ENCODE measurements at regions not wholly inside any gene's neighbourhood (a gene's known extent, or its start where the extent isn't known, plus 50 kb on each side); places are given as distances from the start of the nearest gene placed in this dataset.

GRCh38 chr9:105858006-105858690 lies 163.8 kb downstream of the TMEM38B start:
- Mint-ChIP-seq H3K27me3 (ENCODE audit: unreplicated experiment) (no peaks in the 10 kb centered on the region), H3K27ac (ENCODE audit: unreplicated experiment) (no peak overlapping the region), H3K9me3 (ENCODE audit: low read depth, unreplicated experiment) (peaks cover 2% of the 10 kb centered on the region), H3K36me3 (ENCODE audit: insufficient read depth, unreplicated experiment) (no peaks in the 10 kb centered on the region), H3K4me1 (ENCODE audit: low read depth, unreplicated experiment) (peaks cover 15% of the 10 kb centered on the region), H3K4me3 (ENCODE audit: low read depth, unreplicated experiment) (no peak overlapping the region)
- CTCF ChIA-PET: interaction anchor here (1.1 kb wide), 1 partner anchor 24 kb away, joined by 3 read pairs; no protein-coding TSS in a partner anchor
- no TSS peak for BruUV-seq (replicated peaks)
- TF ChIP-seq CTCF (IDR thresholded peaks at IDR 0.05; ENCODE audit: unreplicated experiment): no peak
- intact Hi-C loops (cut with micrococcal nuclease; ENCODE audit: unreplicated experiment): no loop called here
- no peak for DNase-seq

- intact Hi-C loops (cut with micrococcal nuclease; ENCODE audit: unreplicated experiment): no loop called here
- TF ChIP-seq CTCF (IDR thresholded peaks at IDR 0.05; ENCODE audit: unreplicated experiment): no peak
- H3K36me3 Mint-ChIP-seq (ENCODE audit: insufficient read depth, unreplicated experiment): no peaks in the 10 kb centered on the region
- no peaks in the 10 kb centered on the region for H3K27me3 Mint-ChIP-seq (ENCODE audit: unreplicated experiment)
- DNase-seq: no peak
- peak overlapping the region; percentile 12 for H3K4me3 Mint-ChIP-seq (ENCODE audit: low read depth, unreplicated experiment)
- H3K9me3 Mint-ChIP-seq (ENCODE audit: low read depth, unreplicated experiment): peaks cover 2% of the 10 kb centered on the region
- CTCF ChIA-PET: interaction anchor here (1.1 kb wide), 1 partner anchor 23 kb away, joined by 3 read pairs; no protein-coding TSS in a partner anchor
- peak overlapping the region; percentile 11 for H3K27ac Mint-ChIP-seq (ENCODE audit: unreplicated experiment)
- no TSS peak for BruUV-seq (replicated peaks)
- peaks cover 15% of the 10 kb centered on the region for H3K4me1 Mint-ChIP-seq (ENCODE audit: low read depth, unreplicated experiment)
Observed at GRCh38 chr9:105858877-105859276, 164.5 kb downstream of the TMEM38B start.

GRCh38 chr9:105859428-105860091 lies 165.2 kb downstream of the TMEM38B start:
- intact Hi-C loops (cut with micrococcal nuclease; ENCODE audit: unreplicated experiment): no loop called here
- Mint-ChIP-seq H3K9me3 (ENCODE audit: low read depth, unreplicated experiment) (peaks cover 2% of the 10 kb centered on the region), H3K36me3 (ENCODE audit: insufficient read depth, unreplicated experiment) (no peaks in the 10 kb centered on the region), H3K27me3 (ENCODE audit: unreplicated experiment) (no peaks in the 10 kb centered on the region), H3K27ac (ENCODE audit: unreplicated experiment) (peak overlapping the region; percentile 11), H3K4me1 (ENCODE audit: low read depth, unreplicated experiment) (peaks cover 15% of the 10 kb centered on the region), H3K4me3 (ENCODE audit: low read depth, unreplicated experiment) (peak overlapping the region; percentile 12)
- DNase-seq: no peak
- TF ChIP-seq CTCF (IDR thresholded peaks at IDR 0.05; ENCODE audit: unreplicated experiment): no peak
- no TSS peak for BruUV-seq (replicated peaks)
- CTCF ChIA-PET: interaction anchor here (1.0 kb wide), 1 partner anchor 22 kb away, joined by 3 read pairs; no protein-coding TSS in a partner anchor

GRCh38 chr9:105860516-105860915 lies 166.2 kb downstream of the TMEM38B start:
- H3K4me3 Mint-ChIP-seq (ENCODE audit: low read depth, unreplicated experiment): no peak overlapping the region
- peaks cover 15% of the 10 kb centered on the region for H3K4me1 Mint-ChIP-seq (ENCODE audit: low read depth, unreplicated experiment)
- intact Hi-C loops (cut with micrococcal nuclease; ENCODE audit: unreplicated experiment): no loop called here
- H3K9me3 Mint-ChIP-seq (ENCODE audit: low read depth, unreplicated experiment): peaks cover 2% of the 10 kb centered on the region
- no peak overlapping the region for H3K27ac Mint-ChIP-seq (ENCODE audit: unreplicated experiment)
- TF ChIP-seq CTCF (IDR thresholded peaks at IDR 0.05; ENCODE audit: unreplicated experiment): no peak
- H3K36me3 Mint-ChIP-seq (ENCODE audit: insufficient read depth, unreplicated experiment): no peaks in the 10 kb centered on the region
- CTCF ChIA-PET: interaction anchor here (0.7 to 1.0 kb wide), 2 partner anchors 21 to 23 kb away, joined by 3 to 5 read pairs; no protein-coding TSS in a partner anchor
- no TSS peak for BruUV-seq (replicated peaks)
- H3K27me3 Mint-ChIP-seq (ENCODE audit: unreplicated experiment): no peaks in the 10 kb centered on the region
- no peak for DNase-seq
